ENCODE measurements at regions not wholly inside any gene's neighbourhood (a gene's known extent, or its start where the extent isn't known, plus 50 kb on each side); places are given as distances from the start of the nearest gene placed in this dataset.
"Not testable (repeated sequence)": the region's sequence is repeated elsewhere in the genome, so short reads cannot be mapped to it uniquely, and the experiment has no call there.

DNA sequence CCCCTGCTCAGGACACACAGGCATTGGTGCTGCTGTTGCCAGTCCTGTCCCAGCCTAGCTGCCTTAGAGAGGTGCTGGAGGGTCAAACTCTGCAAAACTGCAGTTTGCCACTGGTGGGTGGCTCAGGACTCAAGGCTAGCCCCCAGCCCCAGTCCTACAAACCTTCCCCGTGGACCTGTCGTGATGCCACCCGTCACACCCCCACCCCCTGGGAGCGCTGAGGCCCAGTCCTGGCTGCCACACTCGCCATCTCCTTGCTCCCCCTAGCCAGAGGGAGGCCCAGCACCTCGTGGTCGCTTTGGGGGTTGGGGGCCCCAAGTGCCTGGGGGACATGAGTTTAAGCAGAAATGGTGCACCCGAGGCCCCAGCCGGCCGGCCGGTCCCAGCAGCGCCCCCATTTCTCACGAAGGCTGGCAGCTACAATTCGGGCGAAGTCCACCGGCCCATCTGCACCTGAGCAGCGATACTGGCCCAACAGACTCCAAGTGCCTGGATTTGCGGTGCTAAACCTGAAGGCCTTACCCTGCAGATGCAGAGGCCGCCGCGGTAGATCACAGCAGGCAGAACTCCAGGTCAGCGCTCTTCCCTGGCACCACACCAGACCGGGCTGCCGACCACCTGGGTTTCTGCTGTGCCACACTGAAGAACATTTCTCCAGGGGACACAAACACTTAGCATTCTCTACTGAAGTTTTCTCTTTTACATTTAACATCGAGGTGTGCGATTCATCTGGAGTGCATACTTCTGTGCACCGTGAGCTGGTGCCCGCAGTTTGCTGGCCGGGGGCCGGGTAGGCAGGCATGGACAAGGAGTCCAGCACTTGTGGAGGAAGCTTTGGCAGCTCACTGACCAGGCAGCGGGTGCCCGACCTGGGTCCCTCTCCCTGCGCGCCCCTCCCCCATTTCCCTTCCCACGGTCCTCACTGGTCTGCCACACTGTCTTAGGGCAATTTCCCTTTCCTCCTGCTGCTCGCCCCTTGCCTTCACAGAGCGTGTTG is 130.0 kb downstream of the KCNJ12 start:
- no peaks in the 10 kb centered on the region for H3K27me3 ChIP-seq (ENCODE audit: insufficient read depth in 3 of 3, low read length in 2 of 3)
- no peaks in the 10 kb centered on the region for H3K36me3 ChIP-seq (ENCODE audit: insufficient read depth in 1 of 2, low read depth in 1 of 2)
- intact Hi-C loops (cut with DNase I), result no loop called here
- no peaks in the 10 kb centered on the region for H3K9me3 ChIP-seq
- DNase-seq (no peak), ATAC-seq (no peak)
- WGBS, 3 donors, result 86 to 90% (median 87%) methylated on average over 37 of the region's 37 CpGs
- H3K4me1 ChIP-seq, result no peaks in the 10 kb centered on the region
- TF ChIP-seq, protein P1, sequence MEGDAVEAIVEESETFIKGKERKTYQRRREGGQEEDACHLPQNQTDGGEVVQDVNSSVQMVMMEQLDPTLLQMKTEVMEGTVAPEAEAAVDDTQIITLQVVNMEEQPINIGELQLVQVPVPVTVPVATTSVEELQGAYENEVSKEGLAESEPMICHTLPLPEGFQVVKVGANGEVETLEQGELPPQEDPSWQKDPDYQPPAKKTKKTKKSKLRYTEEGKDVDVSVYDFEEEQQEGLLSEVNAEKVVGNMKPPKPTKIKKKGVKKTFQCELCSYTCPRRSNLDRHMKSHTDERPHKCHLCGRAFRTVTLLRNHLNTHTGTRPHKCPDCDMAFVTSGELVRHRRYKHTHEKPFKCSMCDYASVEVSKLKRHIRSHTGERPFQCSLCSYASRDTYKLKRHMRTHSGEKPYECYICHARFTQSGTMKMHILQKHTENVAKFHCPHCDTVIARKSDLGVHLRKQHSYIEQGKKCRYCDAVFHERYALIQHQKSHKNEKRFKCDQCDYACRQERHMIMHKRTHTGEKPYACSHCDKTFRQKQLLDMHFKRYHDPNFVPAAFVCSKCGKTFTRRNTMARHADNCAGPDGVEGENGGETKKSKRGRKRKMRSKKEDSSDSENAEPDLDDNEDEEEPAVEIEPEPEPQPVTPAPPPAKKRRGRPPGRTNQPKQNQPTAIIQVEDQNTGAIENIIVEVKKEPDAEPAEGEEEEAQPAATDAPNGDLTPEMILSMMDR (IDR thresholded peaks at IDR 0.05), result no peak
- H3K27ac ChIP-seq, result no peak overlapping the region
- no peak overlapping the region for H3K4me3 ChIP-seq

DNA sequence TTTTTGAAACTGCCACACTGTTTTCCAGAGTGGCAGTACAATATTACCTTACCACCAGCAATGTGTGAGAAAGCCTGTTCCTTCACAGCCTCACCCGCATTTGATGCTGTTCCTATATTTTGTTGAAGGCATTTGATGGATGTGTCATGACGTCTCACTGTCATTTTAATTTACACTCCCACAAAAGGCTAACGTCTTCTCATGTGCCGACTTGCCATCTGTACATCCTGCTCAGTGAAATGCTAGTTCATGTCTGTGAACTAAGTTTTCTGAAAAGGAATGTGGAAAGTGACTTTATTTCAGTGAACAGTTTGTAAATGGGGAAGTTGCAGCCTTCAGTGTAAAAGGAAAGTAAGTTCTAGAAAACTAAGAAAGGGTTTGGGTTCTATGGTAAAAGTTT is 131.6 kb downstream of the KCNJ12 start:
- intact Hi-C loops (cut with DNase I); DNase-seq; H3K27me3 ChIP-seq (ENCODE audit: insufficient read depth in 3 of 3, low read length in 2 of 3); H3K9me3 ChIP-seq; H3K36me3 ChIP-seq (ENCODE audit: insufficient read depth in 1 of 2, low read depth in 1 of 2); H3K4me3 ChIP-seq; ATAC-seq; H3K4me1 ChIP-seq; H3K27ac ChIP-seq: not testable (repeated sequence)
- 70 to 73% (median 71%) methylated on average over 4 of the region's 4 CpGs for WGBS, 3 donors

DNA sequence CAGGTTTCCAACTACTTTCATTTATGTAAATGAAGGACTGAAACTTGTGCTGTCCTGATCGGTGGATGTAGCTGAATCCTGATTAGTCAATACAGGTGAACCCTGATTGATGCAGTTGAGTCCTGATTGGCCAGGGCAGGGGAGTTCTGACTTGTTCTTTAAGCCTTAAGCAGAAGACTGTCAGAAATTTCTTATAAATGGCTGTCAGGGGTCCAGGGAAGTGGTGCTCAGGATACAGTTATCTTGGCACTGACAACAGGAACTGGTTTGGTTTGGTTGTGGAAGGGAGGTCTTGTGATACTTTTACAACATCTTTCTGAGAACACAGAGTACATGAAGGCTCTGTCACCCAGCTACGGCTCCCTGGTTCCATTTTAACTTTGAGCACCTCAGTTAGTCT is 132.1 kb downstream of the KCNJ12 start:
- no peaks in the 10 kb centered on the region for H3K9me3 ChIP-seq
- peaks cover 3% of the 10 kb centered on the region for H3K4me1 ChIP-seq
- intact Hi-C loops (cut with DNase I), result no loop called here
- TF ChIP-seq, protein P1 (IDR thresholded peaks at IDR 0.05), result no peak
- 79 to 82% (median 81%) methylated on average over 2 of the region's 2 CpGs for WGBS, 3 donors
- no peaks in the 10 kb centered on the region for H3K36me3 ChIP-seq (ENCODE audit: insufficient read depth in 1 of 2, low read depth in 1 of 2)
- no peak for DNase-seq
- no peak for ATAC-seq
- H3K27me3 ChIP-seq (ENCODE audit: insufficient read depth in 3 of 3, low read length in 2 of 3), result no peaks in the 10 kb centered on the region
- H3K4me3 ChIP-seq, result no peak overlapping the region
- H3K27ac ChIP-seq, result no peak overlapping the region

GRCh38 chr17:21509356-21509755 is 133.2 kb downstream of the KCNJ12 start:
- WGBS, 3 donors, result 82 to 91% (median 84%) methylated on average over 1 of the region's 1 CpG

DNA sequence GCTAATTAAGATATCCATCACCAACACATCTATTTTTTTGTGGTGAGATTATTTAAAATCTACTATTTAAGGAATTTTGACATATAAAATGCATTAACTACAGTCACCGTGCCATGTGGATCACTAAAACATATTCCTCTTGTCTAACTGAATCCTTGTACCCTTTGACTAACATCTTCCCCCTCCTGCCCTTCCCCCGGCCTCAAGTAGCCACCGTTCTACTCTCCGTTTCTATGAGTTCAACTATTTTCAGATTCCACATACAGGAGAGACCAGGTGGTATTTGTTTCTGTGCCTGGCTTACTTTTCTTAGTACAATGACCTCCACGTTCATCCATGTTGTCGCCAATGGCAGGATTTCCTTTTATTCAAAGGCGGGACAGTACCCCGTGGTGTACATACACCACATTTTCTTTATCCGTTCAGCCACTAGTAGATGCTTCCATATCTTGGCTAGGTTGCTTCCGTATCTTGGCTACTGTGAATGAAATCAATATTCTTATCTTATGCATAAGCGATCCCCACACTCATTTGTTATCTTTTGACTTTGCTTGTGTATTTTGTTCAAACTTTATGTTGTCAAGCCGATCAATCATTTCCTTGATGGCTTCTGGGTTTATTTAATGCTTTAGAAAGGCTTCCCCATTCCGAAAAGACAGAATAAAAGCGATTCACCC is 134.7 kb downstream of the KCNJ12 start:
- intact Hi-C loops (cut with DNase I), result loop anchor here (2.0 to 10.0 kb wide), 5 partner anchors 52 to 396 kb away; partner anchors contain the start of gene MAP2K3 (in 1 of the 2)
- Histone ChIP-seq H3K4me1 (peaks cover 3% of the 10 kb centered on the region), H3K36me3 (ENCODE audit: insufficient read depth in 1 of 2, low read depth in 1 of 2) (no peaks in the 10 kb centered on the region), H3K9me3 (no peaks in the 10 kb centered on the region), H3K27ac (peak overlapping the region; percentile 66), H3K27me3 (ENCODE audit: insufficient read depth in 3 of 3, low read length in 2 of 3) (no peaks in the 10 kb centered on the region), H3K4me3 (peak overlapping the region; percentile 81)
- DNase-seq (no peak), ATAC-seq (peak in 1 of 4 donors; percentile 40)
- TF ChIP-seq, protein P1 (IDR thresholded peaks at IDR 0.05), result no peak
- WGBS, 3 donors, result 36 to 51% (median 47%) methylated on average over 14 of the region's 14 CpGs

More at GRCh38 chr17:21509356-21509755, 133.2 kb downstream of the KCNJ12 start:
- intact Hi-C loops (cut with DNase I); H3K27me3 ChIP-seq (ENCODE audit: insufficient read depth in 3 of 3, low read length in 2 of 3); H3K4me3 ChIP-seq; H3K27ac ChIP-seq; ATAC-seq; DNase-seq; H3K9me3 ChIP-seq; H3K36me3 ChIP-seq (ENCODE audit: insufficient read depth in 1 of 2, low read depth in 1 of 2); H3K4me1 ChIP-seq: not testable (repeated sequence)
